AG04450 (cell line): ENCODE measurements at regions not wholly inside any gene's neighbourhood (a gene's known extent, or its start where the extent isn't known, plus 50 kb on each side); places are given as distances from the start of the nearest gene placed in this dataset.
"Not testable (repeated sequence)": the region's sequence is repeated elsewhere in the genome, so short reads cannot be mapped to it uniquely, and the experiment has no call there.

Experiments used
- CTCF ChIA-PET: fragments of 300-600, 350-600 bp; formaldehyde crosslinking; extraction: SDS; loops from one replicate; lab custom pipeline; 2022; ENCODE audit warnings: antibody characterized with exemption, inconsistent platforms; lab: Charles Lee
- POLR2A ChIA-PET: fragments of 350-600 bp; formaldehyde crosslinking; extraction: SDS; loops from one replicate; lab custom pipeline; 2021; ENCODE audit warnings: antibody characterized with exemption, inconsistent platforms; lab: Yijun Ruan, JAX
- DNase-seq: peaks from one replicate; pipeline ENCODE4 v3.0.0-alpha.2; 2011; ENCODE audit warnings: low read depth, low spot score
- H3K27ac ChIP-seq: one replicate; pipeline ENCODE4 v1.5.1; 2012; ENCODE audit warnings: low read depth, low read length, control low read depth
- H3K27me3 ChIP-seq: one replicate; pipeline ENCODE4 v1.6.0; 2012; ENCODE audit warnings: low read length; ENCODE audit not compliant: control insufficient read depth, insufficient read depth
- H3K4me3 ChIP-seq: 2 replicates; pipeline ENCODE4 v1.5.1; 2011; ENCODE audit warnings: mild to moderate bottlenecking, low read depth, low read length, control low read depth
- H3K9me3 ChIP-seq: 2 replicates; pipeline ENCODE4 v1.5.1; 2012; ENCODE audit warnings: low read length; ENCODE audit not compliant: control insufficient read depth, insufficient read depth
- TF ChIP-seq, protein P1 (sequence below): IDR thresholded peaks from 2 replicates; pipeline ENCODE4 v1.5.1; 2011; ENCODE audit warnings: low read depth, low read length, control low read depth, inconsistent platforms

DNA sequence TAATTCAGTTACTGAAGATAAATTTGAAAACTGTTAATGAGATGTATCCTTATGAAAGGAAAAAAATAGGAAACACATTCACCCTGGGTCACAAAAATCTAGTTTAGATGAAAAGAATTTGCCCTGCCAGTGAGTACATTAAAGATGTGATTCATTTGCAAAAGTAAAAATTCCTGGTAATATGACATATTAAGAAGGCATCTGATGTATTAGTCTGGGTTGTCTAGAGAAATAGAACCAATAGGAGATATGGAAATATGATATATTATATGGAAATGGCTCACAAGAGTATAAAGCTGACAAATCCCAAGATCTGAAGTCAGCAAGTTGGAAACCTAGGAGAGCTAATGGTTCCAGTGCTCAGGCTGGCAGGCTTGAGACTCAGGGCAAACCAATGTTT lies 153.8 kb downstream of the MRPL39 start:
- ChIA-PET POLR2A (no interaction called here), CTCF (interaction anchor here (1.5 kb wide), 1 partner anchor 155 kb away, joined by 4 read pairs; no protein-coding TSS in a partner anchor)
- H3K27ac ChIP-seq = no peak overlapping the region
- no peak for DNase-seq
- no peaks in the 10 kb centered on the region for H3K27me3 ChIP-seq
- TF ChIP-seq, protein P1, sequence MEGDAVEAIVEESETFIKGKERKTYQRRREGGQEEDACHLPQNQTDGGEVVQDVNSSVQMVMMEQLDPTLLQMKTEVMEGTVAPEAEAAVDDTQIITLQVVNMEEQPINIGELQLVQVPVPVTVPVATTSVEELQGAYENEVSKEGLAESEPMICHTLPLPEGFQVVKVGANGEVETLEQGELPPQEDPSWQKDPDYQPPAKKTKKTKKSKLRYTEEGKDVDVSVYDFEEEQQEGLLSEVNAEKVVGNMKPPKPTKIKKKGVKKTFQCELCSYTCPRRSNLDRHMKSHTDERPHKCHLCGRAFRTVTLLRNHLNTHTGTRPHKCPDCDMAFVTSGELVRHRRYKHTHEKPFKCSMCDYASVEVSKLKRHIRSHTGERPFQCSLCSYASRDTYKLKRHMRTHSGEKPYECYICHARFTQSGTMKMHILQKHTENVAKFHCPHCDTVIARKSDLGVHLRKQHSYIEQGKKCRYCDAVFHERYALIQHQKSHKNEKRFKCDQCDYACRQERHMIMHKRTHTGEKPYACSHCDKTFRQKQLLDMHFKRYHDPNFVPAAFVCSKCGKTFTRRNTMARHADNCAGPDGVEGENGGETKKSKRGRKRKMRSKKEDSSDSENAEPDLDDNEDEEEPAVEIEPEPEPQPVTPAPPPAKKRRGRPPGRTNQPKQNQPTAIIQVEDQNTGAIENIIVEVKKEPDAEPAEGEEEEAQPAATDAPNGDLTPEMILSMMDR = no peak
- peaks cover 7% of the 10 kb centered on the region for H3K9me3 ChIP-seq
- no peak overlapping the region for H3K4me3 ChIP-seq

DNA sequence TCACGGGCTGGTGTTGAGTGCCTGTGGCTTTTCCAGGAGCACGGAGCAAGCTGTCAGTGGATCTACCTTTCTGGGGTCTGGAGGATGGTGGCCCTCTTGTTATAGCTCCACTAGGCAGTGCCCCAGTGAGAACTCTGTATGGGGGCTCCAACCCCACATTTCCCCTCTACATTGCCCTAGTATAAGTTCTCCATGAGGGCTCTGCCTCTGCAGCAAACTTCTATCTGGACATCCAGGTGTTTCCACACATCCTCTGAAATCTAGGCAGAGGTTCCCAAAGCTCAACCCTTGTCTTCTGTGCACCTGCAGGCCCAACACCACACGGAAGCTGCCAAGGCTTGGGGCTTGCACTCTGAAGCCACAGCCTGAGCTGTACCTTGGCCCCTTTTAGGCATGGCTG lies 157.3 kb downstream of the MRPL39 start:
- no peak overlapping the region for H3K27ac ChIP-seq
- POLR2A ChIA-PET = no interaction called here
- TF ChIP-seq, protein P1 = no peak
- DNase-seq = no peak
- peaks cover 7% of the 10 kb centered on the region for H3K9me3 ChIP-seq
- CTCF ChIA-PET = no interaction called here
- H3K4me3 ChIP-seq = no peak overlapping the region
- no peaks in the 10 kb centered on the region for H3K27me3 ChIP-seq

DNA sequence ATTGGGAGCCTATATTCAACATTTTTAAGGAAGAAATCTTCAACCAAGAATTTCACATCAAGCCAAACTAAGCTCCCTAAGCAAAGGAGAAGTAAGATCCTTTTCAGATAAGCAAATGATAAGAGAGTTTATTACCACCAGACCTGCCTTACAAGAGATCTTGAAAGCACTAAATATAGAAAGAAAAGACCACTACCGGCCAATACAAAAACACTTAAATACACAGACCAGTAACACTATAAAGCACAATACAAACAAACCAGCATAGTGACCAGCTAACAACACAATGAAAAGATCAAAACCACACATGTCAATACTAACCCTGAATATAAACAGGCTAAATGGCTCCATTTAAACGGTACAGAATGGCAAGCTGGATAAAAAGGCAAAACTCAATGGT lies 165.4 kb downstream of the MRPL39 start:
- TF ChIP-seq, protein P1 = no peak
- H3K27ac ChIP-seq = no peak overlapping the region
- no peaks in the 10 kb centered on the region for H3K27me3 ChIP-seq
- ChIA-PET CTCF (no interaction called here), POLR2A (no interaction called here)
- DNase-seq = no peak
- no peak overlapping the region for H3K4me3 ChIP-seq
- H3K9me3 ChIP-seq = no peaks in the 10 kb centered on the region

DNA sequence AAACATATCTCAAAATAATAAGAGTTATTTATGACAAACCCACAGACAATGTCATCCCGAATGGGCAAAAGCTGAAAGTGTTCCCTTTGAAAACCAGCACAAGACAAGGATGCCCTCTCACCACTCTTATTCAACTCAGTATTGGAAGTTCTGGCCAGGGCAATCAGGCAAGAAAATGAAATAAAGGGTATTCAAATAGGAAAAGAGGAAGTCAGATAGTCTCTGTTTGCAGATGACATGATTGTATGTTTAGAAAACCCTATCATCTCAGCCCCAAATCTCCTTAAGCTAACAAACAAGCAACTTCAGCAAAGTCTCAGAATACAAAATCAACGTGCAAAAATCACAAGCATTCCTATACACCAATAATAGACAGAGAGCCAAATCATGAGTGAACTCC lies 169.8 kb downstream of the MRPL39 start:
- H3K4me3 ChIP-seq, H3K9me3 ChIP-seq, H3K27ac ChIP-seq, POLR2A ChIA-PET, CTCF ChIA-PET, H3K27me3 ChIP-seq, DNase-seq: not testable (repeated sequence)

DNA sequence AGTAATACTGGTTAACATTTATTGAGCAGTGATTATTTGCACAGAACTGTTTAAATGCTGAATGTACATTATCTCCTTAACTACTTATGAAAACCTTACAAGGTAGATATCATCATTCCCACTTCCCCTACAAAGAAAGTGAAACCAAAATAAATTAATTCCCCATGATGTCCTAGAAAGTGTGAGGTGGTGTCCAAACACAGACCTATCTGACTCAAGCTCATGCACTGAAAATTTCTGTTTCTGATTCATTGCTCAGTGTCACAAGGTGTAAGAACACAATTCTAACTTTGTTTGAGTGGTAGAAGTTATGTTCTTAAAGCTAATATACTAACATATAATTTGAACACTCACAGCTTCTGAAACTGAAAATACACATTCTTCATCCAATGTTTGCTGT lies 178.7 kb downstream of the MRPL39 start:
- H3K27ac ChIP-seq = no peak overlapping the region
- CTCF ChIA-PET = no interaction called here
- TF ChIP-seq, protein P1 = no peak
- POLR2A ChIA-PET = no interaction called here
- H3K27me3 ChIP-seq = peaks cover 3% of the 10 kb centered on the region
- no peaks in the 10 kb centered on the region for H3K9me3 ChIP-seq
- no peak for DNase-seq
- H3K4me3 ChIP-seq = no peak overlapping the region

DNA sequence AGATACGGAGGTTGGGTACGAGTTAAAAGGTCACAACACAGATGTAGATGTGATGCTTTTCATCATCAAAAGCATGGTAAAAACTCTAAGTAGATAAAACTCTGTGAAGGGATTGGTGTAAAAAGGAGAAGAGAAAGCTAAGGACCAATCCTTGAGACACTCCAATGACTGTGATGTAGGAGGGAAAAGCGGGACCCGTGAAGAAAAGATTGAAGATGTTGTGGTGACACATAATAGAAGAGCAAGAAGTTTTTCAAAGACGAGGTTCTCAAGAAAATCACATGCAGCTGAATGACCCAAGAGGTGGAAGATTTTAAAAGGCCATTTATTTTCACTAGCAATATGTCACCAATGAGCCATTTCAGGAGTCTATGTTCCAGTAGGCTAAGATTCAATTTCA lies 179.5 kb downstream of the MRPL39 start:
- TF ChIP-seq, protein P1 = no peak
- no peaks in the 10 kb centered on the region for H3K9me3 ChIP-seq
- POLR2A ChIA-PET = no interaction called here
- no peak overlapping the region for H3K4me3 ChIP-seq
- CTCF ChIA-PET = no interaction called here
- H3K27ac ChIP-seq = no peak overlapping the region
- no peak for DNase-seq
- peaks cover 3% of the 10 kb centered on the region for H3K27me3 ChIP-seq
